Stomach (tissue), 4 donors: ENCODE measurements at regions not wholly inside any gene's neighbourhood (a gene's known extent, or its start where the extent isn't known, plus 50 kb on each side); places are given as distances from the start of the nearest gene placed in this dataset.

Experiments
- CTCF ChIP-seq, 7 experiments: fragments of 450-650 bp in 4 of 7; fragments of 200-600 bp in 3 of 7; sonication (generic) in 3 of 7; IDR thresholded peaks; one replicate each; pipeline ENCODE4 v1.5.1; 2016 to 2019; ENCODE audit warnings: antibody characterized with exemption in 7 of 7, control low read depth in 2 of 7, mild to moderate bottlenecking in 1 of 7
- EP300 ChIP-seq: sonication (generic); formaldehyde crosslinking; IDR thresholded peaks from one replicate; pipeline ENCODE4 v1.6.1; 2017; ENCODE audit warnings: antibody characterized with exemption
- POLR2A ChIP-seq, 4 donors: fragments of 450-650 bp; IDR thresholded peaks; one replicate each; pipeline ENCODE4 v1.6.1; 2016; ENCODE audit warnings: antibody characterized with exemption in 4 of 4, control low read depth in 2 of 4, mild to moderate bottlenecking in 1 of 4, moderate library complexity in 1 of 4
- POLR2AphosphoS5 ChIP-seq, 3 donors: sonication (generic); formaldehyde crosslinking; IDR thresholded peaks; one replicate each; pipeline ENCODE4 v1.6.1; 2016; ENCODE audit warnings: antibody characterized with exemption in 3 of 3

GRCh38 chr2:56703001-56703400, 519.2 kb downstream of the CCDC85A start:
- TF ChIP-seq POLR2A (IDR thresholded peaks at IDR 0.05): no peak
- no peak for TF ChIP-seq POLR2AphosphoS5 (IDR thresholded peaks at IDR 0.05)
- no peak for TF ChIP-seq CTCF (IDR thresholded peaks at IDR 0.05)
- no peak for TF ChIP-seq EP300
